ENCODE measurements at regions not wholly inside any gene's neighbourhood (a gene's known extent, or its start where the extent isn't known, plus 50 kb on each side); places are given as distances from the start of the nearest gene placed in this dataset.
"Not testable (repeated sequence)": the region's sequence is repeated elsewhere in the genome, so short reads cannot be mapped to it uniquely, and the experiment has no call there.

GRCh38 chr11:45392154-45392553 lies 106.0 kb upstream of the SYT13 start:
- FAIRE-seq (no peak), DNase-seq (ENCODE audit: insufficient read length, low spot score) (no peak)
- TF ChIP-seq CTCF (IDR thresholded peaks at IDR 0.05; ENCODE audit: insufficient read depth, missing control alignments) = no peak

GRCh38 chr11:45391168-45391850 lies 105.2 kb upstream of the SYT13 start:
- FAIRE-seq (no peak), DNase-seq (ENCODE audit: insufficient read length, low spot score) (no peak)
- TF ChIP-seq CTCF (IDR thresholded peaks at IDR 0.05; ENCODE audit: insufficient read depth, missing control alignments) = no peak

GRCh38 chr11:45390407-45390806 lies 104.3 kb upstream of the SYT13 start:
- no peak for TF ChIP-seq CTCF (IDR thresholded peaks at IDR 0.05; ENCODE audit: insufficient read depth, missing control alignments)
- no peak for FAIRE-seq
- DNase-seq (ENCODE audit: insufficient read length, low spot score) = no peak

- DNase-seq (ENCODE audit: insufficient read length, low spot score) (no peak), FAIRE-seq (no peak)
- no peak for TF ChIP-seq CTCF (IDR thresholded peaks at IDR 0.05; ENCODE audit: insufficient read depth, missing control alignments)
Measured at GRCh38 chr11:45388472-45388871, 102.3 kb upstream of the SYT13 start.

GRCh38 chr11:45387885-45388284 lies 101.7 kb upstream of the SYT13 start:
- not testable (repeated sequence) for FAIRE-seq; DNase-seq (ENCODE audit: insufficient read length, low spot score)

- TF ChIP-seq CTCF (IDR thresholded peaks at IDR 0.05; ENCODE audit: insufficient read depth, missing control alignments) = no peak
- no peak for DNase-seq (ENCODE audit: insufficient read length, low spot score)
- no peak for FAIRE-seq
Measured at GRCh38 chr11:45386972-45387371, 100.8 kb upstream of the SYT13 start.

- FAIRE-seq = no peak
- no peak for DNase-seq (ENCODE audit: insufficient read length, low spot score)
- no peak for TF ChIP-seq CTCF (IDR thresholded peaks at IDR 0.05; ENCODE audit: insufficient read depth, missing control alignments)
Measured at GRCh38 chr11:45385844-45386243, 99.7 kb upstream of the SYT13 start.

GRCh38 chr11:45385423-45385822 lies 99.3 kb upstream of the SYT13 start:
- no peak for TF ChIP-seq CTCF (IDR thresholded peaks at IDR 0.05; ENCODE audit: insufficient read depth, missing control alignments)
- FAIRE-seq (no peak), DNase-seq (ENCODE audit: insufficient read length, low spot score) (no peak)
